ENCODE measurements at regions not wholly inside any gene's neighbourhood (a gene's known extent, or its start where the extent isn't known, plus 50 kb on each side); places are given as distances from the start of the nearest gene placed in this dataset.

DNA sequence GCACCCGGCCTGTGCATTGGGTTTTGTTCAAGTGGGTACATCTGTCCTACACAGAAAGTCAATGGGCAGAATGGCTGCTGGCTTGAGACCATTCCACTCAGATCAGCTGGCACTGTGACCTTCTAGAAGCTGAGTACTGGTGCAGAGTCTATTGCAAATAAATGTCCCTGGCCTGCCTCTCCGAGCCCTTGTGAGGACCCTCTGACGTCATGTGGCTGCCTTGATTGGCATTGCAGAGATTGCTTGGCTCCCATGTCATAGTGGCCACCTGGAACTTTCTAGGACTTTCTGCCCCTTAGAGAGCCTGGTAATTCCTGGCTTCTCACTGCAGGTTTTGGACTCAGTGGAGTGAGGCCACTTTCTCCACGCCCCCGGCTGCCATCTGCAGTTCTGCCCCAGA is 211.3 kb downstream of the ENGASE start:
- Histone ChIP-seq H3K4me1 (replicated peaks) (no peaks in the 10 kb centered on the region), H3K4me3 (no peak overlapping the region), H3K27ac (no peak overlapping the region), H3K9me3 (no peaks in the 10 kb centered on the region), H3K27me3 (replicated peaks; ENCODE audit: insufficient read depth) (peaks cover 6% of the 10 kb centered on the region), H3K36me3 (no peaks in the 10 kb centered on the region)
- TF ChIP-seq, protein P1, sequence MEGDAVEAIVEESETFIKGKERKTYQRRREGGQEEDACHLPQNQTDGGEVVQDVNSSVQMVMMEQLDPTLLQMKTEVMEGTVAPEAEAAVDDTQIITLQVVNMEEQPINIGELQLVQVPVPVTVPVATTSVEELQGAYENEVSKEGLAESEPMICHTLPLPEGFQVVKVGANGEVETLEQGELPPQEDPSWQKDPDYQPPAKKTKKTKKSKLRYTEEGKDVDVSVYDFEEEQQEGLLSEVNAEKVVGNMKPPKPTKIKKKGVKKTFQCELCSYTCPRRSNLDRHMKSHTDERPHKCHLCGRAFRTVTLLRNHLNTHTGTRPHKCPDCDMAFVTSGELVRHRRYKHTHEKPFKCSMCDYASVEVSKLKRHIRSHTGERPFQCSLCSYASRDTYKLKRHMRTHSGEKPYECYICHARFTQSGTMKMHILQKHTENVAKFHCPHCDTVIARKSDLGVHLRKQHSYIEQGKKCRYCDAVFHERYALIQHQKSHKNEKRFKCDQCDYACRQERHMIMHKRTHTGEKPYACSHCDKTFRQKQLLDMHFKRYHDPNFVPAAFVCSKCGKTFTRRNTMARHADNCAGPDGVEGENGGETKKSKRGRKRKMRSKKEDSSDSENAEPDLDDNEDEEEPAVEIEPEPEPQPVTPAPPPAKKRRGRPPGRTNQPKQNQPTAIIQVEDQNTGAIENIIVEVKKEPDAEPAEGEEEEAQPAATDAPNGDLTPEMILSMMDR (IDR thresholded peaks at IDR 0.05) = no peak
- 76% methylated on average over 5 of the region's 5 CpGs for WGBS
- intact Hi-C loops (cut with DNase I) = no loop called here
- no peak for DNase-seq (ENCODE audit: low spot score)

DNA sequence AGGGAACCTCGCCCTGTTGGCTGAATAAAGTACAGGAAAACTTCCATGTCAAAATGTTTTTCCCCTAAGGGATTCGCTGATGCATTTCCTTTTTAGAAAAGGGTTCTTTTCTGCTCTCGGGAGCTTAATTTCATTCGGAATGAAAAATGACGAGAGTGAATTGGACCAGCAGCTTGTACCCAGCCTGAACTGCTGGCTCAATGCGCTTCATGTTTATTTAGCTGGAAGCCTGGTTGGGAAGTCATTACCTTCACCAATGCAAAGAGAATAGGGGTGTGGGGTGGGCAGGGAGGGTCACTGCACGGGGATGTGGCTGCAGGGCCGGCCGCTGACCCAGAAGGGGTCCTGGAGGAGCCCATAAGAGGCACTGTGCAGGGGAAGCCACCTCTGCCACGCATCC is 207.7 kb downstream of the ENGASE start:
- H3K36me3 ChIP-seq = no peaks in the 10 kb centered on the region
- H3K27ac ChIP-seq = no peak overlapping the region
- WGBS = 54% methylated on average over 10 of the region's 10 CpGs
- DNase-seq (ENCODE audit: low spot score) = no peak
- no peak overlapping the region for H3K4me3 ChIP-seq
- no peaks in the 10 kb centered on the region for H3K4me1 ChIP-seq (replicated peaks)
- TF ChIP-seq, protein P1 (IDR thresholded peaks at IDR 0.05) = no peak
- TF ChIP-seq POLR2A (IDR thresholded peaks at IDR 0.05) = no peak
- H3K27me3 ChIP-seq (replicated peaks; ENCODE audit: insufficient read depth) = no peaks in the 10 kb centered on the region
- intact Hi-C loops (cut with DNase I) = no loop called here
- H3K9me3 ChIP-seq = no peaks in the 10 kb centered on the region

DNA sequence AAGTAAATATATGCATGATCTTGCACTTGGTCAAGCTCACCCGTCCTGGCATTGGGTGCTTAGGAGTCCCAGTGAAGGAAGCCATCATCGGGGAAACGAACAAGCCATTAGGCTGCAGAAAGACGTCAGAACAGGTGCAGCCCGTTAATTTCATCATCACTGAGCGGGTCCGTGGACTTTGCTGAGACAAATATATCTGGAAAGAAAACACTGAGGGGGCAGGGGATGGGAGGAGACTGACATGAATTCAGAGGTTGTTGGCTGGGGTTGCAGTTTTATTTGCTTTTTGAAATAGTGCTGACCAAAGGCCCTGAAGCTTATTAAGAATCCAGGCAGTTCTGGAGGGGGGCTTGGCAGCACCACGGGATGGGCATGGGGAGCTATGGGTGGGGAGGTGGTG is 207.2 kb downstream of the ENGASE start:
- Histone ChIP-seq H3K4me1 (replicated peaks) (no peaks in the 10 kb centered on the region), H3K4me3 (no peak overlapping the region), H3K36me3 (no peaks in the 10 kb centered on the region), H3K27me3 (replicated peaks; ENCODE audit: insufficient read depth) (no peaks in the 10 kb centered on the region), H3K9me3 (no peaks in the 10 kb centered on the region), H3K27ac (no peak overlapping the region)
- WGBS = 53% methylated on average over 8 of the region's 8 CpGs
- DNase-seq (ENCODE audit: low spot score) = no peak
- intact Hi-C loops (cut with DNase I) = no loop called here
- TF ChIP-seq, protein P1 (IDR thresholded peaks at IDR 0.05) = no peak
- TF ChIP-seq POLR2A (IDR thresholded peaks at IDR 0.05) (no peak), POLR2AphosphoS5 (IDR thresholded peaks at IDR 0.05) (no peak)

DNA sequence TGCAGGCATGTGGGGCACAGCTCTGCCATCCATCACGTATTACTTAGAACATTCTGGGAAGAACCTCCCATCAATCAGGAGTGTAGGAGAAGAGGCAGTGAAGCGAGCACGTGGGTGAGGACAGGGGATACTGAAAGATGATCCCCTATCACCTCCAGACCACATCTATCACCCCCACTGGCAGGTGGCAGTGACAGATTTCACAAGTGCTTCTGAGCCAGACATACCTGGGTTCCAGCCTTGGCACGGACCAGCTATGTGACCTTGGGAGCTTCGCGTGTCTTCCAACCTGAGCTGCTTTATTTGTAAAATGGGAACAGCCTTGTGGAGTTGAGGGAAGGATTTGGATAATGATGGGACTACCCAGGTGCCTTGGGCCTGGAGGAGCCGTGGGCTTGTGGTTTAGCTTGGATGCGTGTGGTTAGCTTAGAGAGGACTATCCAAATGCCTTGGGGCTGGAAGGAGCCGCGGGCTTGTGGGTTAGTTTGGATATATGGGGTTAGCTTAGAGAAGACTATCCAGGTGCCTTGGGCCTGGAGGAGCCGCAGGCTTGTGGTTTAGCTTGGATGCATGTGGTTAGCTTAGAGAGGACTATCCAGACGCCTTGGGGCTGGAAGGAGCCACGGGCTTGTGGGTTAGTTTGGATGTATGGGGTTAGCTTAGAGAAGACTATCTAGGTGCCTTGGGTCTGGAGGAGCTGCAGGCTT is 206.4 kb downstream of the ENGASE start:
- Histone ChIP-seq H3K9me3 (no peaks in the 10 kb centered on the region), H3K4me3 (no peak overlapping the region), H3K4me1 (replicated peaks) (no peaks in the 10 kb centered on the region), H3K27ac (no peak overlapping the region), H3K27me3 (replicated peaks; ENCODE audit: insufficient read depth) (no peaks in the 10 kb centered on the region), H3K36me3 (no peaks in the 10 kb centered on the region)
- intact Hi-C loops (cut with DNase I) = no loop called here
- 74% methylated on average over 13 of the region's 13 CpGs for WGBS
- no peak for DNase-seq (ENCODE audit: low spot score)
- no peak for TF ChIP-seq POLR2AphosphoS5 (IDR thresholded peaks at IDR 0.05)
- no peak for TF ChIP-seq POLR2A (IDR thresholded peaks at IDR 0.05)
- TF ChIP-seq, protein P1 (IDR thresholded peaks at IDR 0.05) = no peak

DNA sequence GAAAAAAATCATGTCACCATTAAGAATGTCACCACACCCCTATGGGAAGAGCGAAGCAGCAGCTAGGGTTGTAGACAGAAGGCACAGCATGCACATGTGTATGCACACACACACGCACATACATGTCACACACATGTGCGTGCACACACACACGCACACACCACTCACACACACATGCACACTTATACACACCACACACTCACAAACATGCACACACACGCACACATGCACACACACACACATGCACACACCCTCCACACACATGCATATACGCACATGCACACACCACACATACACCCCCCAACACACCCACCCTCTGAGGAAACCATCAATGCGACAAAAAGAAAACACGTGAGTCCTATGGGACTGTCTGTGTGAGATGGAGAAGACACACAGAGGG is 205.4 kb downstream of the ENGASE start:
- H3K27ac ChIP-seq = no peak overlapping the region
- no peaks in the 10 kb centered on the region for H3K36me3 ChIP-seq
- intact Hi-C loops (cut with DNase I) = no loop called here
- TF ChIP-seq, protein P1 (IDR thresholded peaks at IDR 0.05) = no peak
- TF ChIP-seq POLR2A (IDR thresholded peaks at IDR 0.05) (no peak), POLR2AphosphoS5 (IDR thresholded peaks at IDR 0.05) (no peak)
- H3K4me1 ChIP-seq (replicated peaks) = no peaks in the 10 kb centered on the region
- H3K27me3 ChIP-seq (replicated peaks; ENCODE audit: insufficient read depth) = no peaks in the 10 kb centered on the region
- H3K9me3 ChIP-seq = no peaks in the 10 kb centered on the region
- WGBS = 84% methylated on average over 8 of the region's 8 CpGs
- no peak for DNase-seq (ENCODE audit: low spot score)
- no peak overlapping the region for H3K4me3 ChIP-seq

All from prostate gland (tissue), 2 donors.